Hepatocyte (in vitro differentiated cells): ENCODE measurements at regions not wholly inside any gene's neighbourhood (a gene's known extent, or its start where the extent isn't known, plus 50 kb on each side); places are given as distances from the start of the nearest gene placed in this dataset.

Source experiments
- EZH2 ChIP-seq: fragments of 200-600 bp; sonication (generic); IDR thresholded peaks from 2 replicates; pipeline ENCODE4 v1.6.1; 2016; ENCODE audit warnings: antibody characterized with exemption, mild to moderate bottlenecking, borderline replicate concordance
- TF ChIP-seq, protein P1 (sequence below): fragments of 200-600 bp; sonication (generic); IDR thresholded peaks from 2 replicates; pipeline ENCODE4 v1.5.1; 2016; ENCODE audit warnings: antibody characterized with exemption, mild to moderate bottlenecking; ENCODE audit not compliant: poor library complexity

- TF ChIP-seq, protein P1, sequence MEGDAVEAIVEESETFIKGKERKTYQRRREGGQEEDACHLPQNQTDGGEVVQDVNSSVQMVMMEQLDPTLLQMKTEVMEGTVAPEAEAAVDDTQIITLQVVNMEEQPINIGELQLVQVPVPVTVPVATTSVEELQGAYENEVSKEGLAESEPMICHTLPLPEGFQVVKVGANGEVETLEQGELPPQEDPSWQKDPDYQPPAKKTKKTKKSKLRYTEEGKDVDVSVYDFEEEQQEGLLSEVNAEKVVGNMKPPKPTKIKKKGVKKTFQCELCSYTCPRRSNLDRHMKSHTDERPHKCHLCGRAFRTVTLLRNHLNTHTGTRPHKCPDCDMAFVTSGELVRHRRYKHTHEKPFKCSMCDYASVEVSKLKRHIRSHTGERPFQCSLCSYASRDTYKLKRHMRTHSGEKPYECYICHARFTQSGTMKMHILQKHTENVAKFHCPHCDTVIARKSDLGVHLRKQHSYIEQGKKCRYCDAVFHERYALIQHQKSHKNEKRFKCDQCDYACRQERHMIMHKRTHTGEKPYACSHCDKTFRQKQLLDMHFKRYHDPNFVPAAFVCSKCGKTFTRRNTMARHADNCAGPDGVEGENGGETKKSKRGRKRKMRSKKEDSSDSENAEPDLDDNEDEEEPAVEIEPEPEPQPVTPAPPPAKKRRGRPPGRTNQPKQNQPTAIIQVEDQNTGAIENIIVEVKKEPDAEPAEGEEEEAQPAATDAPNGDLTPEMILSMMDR: no peak
- TF ChIP-seq EZH2: no peak
Observed at GRCh38 chr2:106339609-106340008, 128.6 kb downstream of the RGPD3 start.
